Fibroblast of skin of right biceps (primary cell): ENCODE measurements at regions not wholly inside any gene's neighbourhood (a gene's known extent, or its start where the extent isn't known, plus 50 kb on each side); places are given as distances from the start of the nearest gene placed in this dataset.

Source experiments
- DNase-seq: peaks from one replicate; pipeline ENCODE4 v3.0.0-alpha.2; 2013

DNA sequence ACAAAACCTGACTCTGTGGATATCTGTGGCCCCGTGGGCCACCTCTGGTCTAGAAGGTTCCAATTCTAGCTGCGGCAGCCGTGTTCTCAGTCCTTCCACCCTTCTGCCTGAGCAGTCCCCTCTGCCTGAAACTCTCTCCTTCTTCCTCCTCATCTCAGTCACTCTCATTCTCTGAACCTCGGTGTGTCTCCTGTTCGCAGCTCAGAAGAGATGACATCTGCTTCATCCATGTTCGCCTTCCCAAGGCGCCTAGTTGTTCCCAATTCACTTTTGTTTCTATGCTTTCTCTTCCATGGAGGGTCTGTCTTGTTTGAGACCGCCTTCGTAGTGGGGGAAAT is 95.5 kb downstream of the CEBPB start:
- DNase-seq = no peak

DNA sequence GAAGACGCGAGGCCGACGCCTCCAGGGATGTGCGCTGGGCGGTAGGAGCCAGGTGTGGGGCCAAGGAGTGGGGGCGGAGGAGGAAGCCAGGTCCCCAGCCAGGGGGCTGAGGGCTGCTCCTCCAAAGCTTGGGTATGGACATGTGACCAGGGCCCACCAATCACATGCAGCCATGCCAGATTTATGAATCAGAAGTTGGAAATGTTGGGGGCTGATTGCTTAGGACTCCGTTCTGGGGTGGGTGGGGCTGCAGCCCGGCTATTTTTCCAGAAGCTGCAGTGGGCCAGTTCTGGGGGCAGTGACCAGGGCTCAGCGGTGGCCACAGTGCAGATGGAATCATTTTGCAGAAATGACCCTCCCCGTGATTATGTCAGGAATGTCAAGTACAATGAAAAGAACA is 96.0 kb downstream of the CEBPB start:
- peak; percentile 92 for DNase-seq

GRCh38 chr20:50287512-50287911 is 96.9 kb downstream of the CEBPB start:
- DNase-seq = no peak

GRCh38 chr20:50288128-50288623 is 97.5 kb downstream of the CEBPB start:
- no peak for DNase-seq

GRCh38 chr20:50289581-50289980 is 99.0 kb downstream of the CEBPB start:
- no peak for DNase-seq

- DNase-seq = no peak
Measured at GRCh38 chr20:50290112-50290511, 99.5 kb downstream of the CEBPB start.

DNA sequence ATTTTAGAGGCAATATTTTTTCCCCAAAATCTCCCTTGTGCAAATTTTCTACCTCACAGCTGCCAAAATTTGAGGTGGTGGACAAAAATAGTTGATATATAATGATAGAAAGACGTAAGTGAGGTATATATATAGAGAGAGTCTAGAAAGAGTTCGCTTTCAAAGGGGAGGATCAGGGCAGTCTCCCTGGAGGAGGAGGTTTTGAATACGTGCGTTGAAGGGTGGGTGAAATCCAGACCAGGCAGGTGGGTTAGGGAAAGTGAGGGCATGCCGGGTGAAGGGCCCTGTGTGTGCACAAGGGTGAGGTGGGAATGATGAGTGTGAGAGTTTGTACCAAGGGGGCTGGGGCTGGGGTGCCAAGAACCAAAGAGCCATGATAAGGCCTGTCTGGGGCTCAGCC is 100.2 kb downstream of the CEBPB start:
- DNase-seq = no peak

- DNase-seq = no peak
Measured at GRCh38 chr20:50291254-50292078, 100.8 kb downstream of the CEBPB start.

DNA sequence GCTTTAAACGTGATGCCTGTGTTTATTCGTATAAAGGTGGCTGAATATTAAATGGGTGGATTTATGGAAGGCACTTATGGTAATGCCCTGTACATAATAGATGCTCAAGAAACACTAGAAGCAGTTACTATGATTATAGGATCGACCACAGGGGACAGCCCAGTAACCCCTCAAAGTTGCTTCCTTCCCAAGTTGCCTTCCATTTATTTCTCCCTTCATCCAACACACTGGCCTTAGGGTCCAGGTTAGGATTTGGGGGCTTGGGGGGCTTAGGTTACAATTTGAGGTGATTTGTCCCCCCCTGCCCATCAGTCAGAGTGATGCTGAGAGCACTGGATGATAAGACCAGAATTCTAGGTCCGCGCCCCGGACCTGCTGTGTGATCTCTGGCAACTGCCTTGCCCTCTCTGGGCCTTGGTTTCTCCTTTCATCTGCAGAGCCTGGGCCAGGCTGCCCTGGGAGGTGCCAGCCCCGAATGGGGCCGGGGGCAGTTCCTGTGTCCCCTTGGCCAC is 101.5 kb downstream of the CEBPB start:
- DNase-seq = no peak

GRCh38 chr20:50292591-50293283 is 102.1 kb downstream of the CEBPB start:
- DNase-seq = peak; percentile 94

DNA sequence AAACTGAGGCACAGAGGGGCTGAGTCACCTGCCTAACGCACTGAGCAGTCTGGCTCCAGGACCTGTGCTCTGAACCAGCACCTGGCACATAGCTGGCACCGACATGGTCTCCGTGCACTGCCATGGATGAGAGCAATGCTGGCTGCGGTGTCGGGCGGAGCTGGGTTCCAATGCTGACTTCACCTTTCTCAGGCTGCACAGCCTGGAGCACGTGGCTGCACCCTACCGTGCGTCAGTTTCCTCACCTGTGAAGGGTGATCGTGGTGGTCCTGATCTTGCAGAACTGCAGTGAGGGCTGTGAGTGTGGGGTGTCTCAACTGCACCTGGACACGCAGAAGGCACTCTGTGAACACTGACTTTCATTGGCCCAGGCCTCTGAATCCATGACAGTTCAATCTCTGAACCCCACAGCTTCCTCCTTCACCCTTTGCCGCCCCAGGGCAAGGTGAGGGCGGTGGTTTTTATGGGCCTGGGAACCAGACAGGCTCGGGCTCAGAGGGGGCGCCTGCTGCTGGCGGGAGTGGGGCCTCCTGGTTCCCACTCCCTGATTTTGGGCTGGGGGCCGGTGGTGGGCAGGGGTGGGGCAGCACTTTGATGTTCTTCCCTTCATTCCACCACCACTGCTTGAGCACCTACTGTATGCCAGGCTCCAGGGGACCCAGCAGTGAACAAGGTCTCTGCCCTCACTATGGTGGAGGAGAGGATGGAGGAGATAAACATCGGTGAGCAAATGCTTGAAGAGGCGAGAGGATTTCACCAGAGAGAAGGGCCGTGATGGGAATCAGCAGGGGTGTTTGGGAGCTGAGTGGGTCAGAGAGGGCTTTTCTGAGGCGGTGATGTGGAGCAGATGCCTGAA is 102.9 kb downstream of the CEBPB start:
- DNase-seq = no peak

DNA sequence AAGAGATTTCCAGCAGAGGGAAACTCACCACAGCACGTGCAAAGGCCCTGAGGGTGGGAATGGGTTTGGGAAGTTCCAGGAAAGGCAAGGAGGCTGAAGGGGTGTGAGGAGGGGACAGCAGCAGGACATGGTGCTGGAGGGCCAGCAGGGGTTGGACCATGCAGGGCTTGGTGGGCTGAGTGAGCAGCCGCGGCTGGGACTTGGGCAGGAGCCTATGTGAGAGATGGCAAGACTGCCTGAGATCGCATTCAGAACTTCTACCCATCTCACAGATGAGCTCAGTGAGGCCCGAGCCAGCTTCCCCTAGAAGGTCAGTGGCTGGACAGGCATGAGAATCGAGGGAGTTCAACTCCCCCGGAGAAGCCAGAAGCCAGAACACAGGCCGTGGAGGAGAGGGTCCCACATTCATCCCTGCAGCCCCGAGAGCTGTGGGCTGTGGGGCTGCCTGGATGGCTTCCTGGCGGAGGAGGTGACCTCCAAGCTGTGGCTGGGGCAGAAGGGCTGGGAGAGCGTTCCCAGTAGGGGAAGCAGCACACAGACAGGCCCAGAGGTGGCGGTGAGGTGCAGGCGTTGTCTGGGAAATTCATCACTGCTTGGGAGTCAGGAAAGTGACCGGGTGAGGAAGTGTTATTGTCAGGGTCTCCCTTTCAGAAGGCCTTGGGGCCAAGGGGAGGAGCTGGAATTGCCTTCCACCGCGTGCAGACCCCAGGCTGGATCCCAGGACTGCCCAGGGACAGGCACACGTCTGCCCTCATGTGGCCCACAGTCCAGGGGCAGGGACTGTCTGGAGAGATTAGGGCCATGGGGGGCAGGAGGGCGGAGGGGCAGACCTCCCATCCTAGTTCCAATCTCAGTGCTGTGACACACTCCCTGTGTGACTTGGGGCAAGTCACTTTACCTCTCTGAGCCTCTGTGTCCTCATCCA is 103.8 kb downstream of the CEBPB start:
- no peak for DNase-seq

GRCh38 chr20:50295345-50295744 is 104.7 kb downstream of the CEBPB start:
- DNase-seq = no peak

- DNase-seq = no peak
Measured at GRCh38 chr20:50295762-50296449, 105.3 kb downstream of the CEBPB start.

GRCh38 chr20:50296450-50297375 is 106.1 kb downstream of the CEBPB start:
- DNase-seq = no peak

DNA sequence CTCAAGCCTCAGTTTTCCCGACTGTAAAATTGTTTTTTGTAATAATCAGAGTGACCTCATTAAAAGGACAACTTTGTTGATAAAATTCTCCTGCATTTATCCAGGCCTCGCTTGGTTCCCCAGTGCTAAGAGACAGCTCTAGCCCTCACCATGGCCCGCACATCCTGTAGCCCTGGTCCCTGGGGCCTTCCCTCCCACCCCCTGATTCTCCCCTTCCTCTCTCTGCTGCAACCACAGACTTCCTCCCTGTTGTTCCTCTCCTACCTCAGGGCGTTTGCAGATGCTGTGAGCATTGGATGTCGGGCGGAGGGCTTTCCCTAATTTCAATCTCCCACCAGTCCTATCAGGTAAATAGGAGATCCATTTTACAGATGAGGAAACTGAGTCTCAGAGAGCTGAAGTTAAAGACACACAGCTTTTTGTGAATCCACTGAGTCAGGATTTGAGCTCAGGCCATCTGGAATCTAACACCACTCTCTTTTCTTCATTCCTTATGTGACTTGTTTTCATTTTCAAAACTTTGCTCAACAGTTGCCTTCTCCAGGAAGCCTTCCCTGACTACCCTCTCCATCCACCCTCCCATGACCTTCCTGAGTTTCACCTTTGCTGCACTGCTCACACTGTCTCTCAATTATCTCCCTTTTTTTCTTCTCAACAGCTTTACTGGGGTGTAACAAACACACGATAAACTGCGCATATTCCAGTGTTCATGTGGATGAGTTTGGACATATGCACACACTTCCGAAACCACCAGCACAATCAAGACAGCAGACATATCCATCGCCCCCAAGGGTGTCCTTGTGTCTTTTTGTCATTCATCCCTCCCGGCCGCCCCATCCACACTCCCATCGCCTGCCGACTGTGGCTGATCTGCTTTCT is 107.1 kb downstream of the CEBPB start:
- no peak for DNase-seq

- no peak for DNase-seq
Measured at GRCh38 chr20:50298554-50299324, 108.1 kb downstream of the CEBPB start.

DNA sequence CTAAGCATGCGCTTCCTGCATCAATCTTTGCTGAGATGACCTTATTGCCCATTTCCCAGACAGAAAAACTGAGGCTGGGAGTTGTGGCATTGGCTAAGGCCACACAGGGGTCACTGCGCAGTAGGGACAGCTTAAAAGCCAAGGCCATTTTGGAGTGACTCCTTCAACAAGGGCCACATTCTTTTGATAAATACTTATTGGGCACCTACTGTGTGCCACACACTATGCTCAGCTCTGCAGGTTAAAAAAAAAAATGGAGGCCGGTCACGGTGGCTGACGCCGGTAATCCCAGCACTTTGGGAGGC is 108.6 kb downstream of the CEBPB start:
- DNase-seq = no peak

DNA sequence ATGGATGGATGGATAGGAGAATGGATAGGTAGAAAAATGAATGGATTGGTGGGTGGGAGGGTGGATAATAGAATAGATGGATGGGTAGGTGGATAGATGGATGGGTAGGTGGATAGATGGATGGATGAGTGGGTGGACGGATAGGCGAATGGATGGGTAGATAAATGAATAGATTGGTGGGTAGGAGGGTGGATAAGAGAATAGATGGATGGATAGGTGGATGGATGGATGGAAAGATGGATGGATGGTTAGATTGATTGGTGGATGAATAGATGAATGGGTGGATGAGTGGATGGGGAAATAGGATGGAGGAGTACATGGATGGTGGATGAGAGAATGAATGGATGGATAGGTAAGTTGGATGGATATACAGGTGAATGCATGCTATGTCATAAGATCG is 110.5 kb downstream of the CEBPB start:
- no peak for DNase-seq
